ENCODE measurements at regions not wholly inside any gene's neighbourhood (a gene's known extent, or its start where the extent isn't known, plus 50 kb on each side); places are given as distances from the start of the nearest gene placed in this dataset.

GRCh38 chr2:43021791-43022509 lies 204.5 kb downstream of the ZFP36L2 start:
- Mint-ChIP-seq H3K4me1 (ENCODE audit: low read depth) (peaks cover 9% of the 10 kb centered on the region), H3K27me3 (ENCODE audit: low read depth) (no peaks in the 10 kb centered on the region), H3K27ac (ENCODE audit: unreplicated experiment) (no peak overlapping the region), H3K36me3 (ENCODE audit: low read depth) (peaks cover 5% of the 10 kb centered on the region), H3K9me3 (ENCODE audit: low read depth) (peaks cover 14% of the 10 kb centered on the region), H3K4me3 (ENCODE audit: unreplicated experiment) (no peak overlapping the region)
- peak; percentile 48 for TF ChIP-seq CTCF (IDR thresholded peaks at IDR 0.05)
- DNase-seq (ENCODE audit: low spot score): peak; percentile 63

DNA sequence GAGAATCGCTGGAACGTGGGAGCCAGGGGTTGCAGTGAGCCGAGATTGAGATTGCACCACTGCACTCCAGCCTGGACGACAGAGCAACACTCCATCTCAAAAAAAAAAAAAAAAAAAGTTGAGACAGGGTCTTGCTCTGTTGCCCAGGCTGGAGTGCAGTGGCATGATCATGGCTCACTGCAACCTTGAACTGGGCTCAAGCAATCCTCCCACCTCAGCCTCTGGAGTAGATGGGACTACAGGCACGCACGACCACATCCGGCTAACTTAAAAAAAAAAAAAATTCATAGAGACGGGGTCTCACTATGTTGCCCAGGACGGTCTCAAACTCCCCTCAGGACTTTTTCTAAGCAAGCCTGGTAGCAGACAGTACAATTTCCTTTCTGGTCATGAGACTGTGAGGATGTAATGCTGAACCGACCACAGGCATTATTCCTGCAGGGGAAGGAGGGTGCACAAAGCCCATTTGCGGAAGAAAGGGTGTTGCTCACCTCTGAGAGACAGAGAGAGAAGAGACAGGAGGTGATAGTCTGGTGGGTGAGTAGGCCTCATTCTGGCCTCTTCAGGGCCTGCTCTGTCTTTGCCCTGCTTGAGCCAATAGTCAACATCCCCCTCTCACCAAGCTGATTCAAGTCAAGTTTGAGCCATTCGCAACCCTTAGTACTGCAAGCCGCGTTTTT lies 205.3 kb downstream of the ZFP36L2 start:
- H3K27ac Mint-ChIP-seq (ENCODE audit: unreplicated experiment): no peak overlapping the region

GRCh38 chr2:43020296-43020695 lies 206.1 kb downstream of the ZFP36L2 start:
- no peak for TF ChIP-seq CTCF (IDR thresholded peaks at IDR 0.05)
- DNase-seq (ENCODE audit: low spot score): peak; percentile 6
- Mint-ChIP-seq H3K27ac (ENCODE audit: unreplicated experiment) (no peak overlapping the region), H3K4me3 (ENCODE audit: unreplicated experiment) (no peak overlapping the region), H3K9me3 (ENCODE audit: low read depth) (peaks cover 14% of the 10 kb centered on the region), H3K36me3 (ENCODE audit: low read depth) (peaks cover 5% of the 10 kb centered on the region), H3K27me3 (ENCODE audit: low read depth) (no peaks in the 10 kb centered on the region), H3K4me1 (ENCODE audit: low read depth) (peaks cover 9% of the 10 kb centered on the region)

More for the DNA sequence above, 205.3 kb downstream of the ZFP36L2 start:
- no peak for TF ChIP-seq CTCF (IDR thresholded peaks at IDR 0.05)
- Mint-ChIP-seq H3K4me3 (ENCODE audit: unreplicated experiment) (no peak overlapping the region), H3K9me3 (ENCODE audit: low read depth) (peaks cover 14% of the 10 kb centered on the region), H3K4me1 (ENCODE audit: low read depth) (peaks cover 9% of the 10 kb centered on the region), H3K27me3 (ENCODE audit: low read depth) (no peaks in the 10 kb centered on the region), H3K36me3 (ENCODE audit: low read depth) (peaks cover 5% of the 10 kb centered on the region)
- DNase-seq (ENCODE audit: low spot score): peak; percentile 12

DNA sequence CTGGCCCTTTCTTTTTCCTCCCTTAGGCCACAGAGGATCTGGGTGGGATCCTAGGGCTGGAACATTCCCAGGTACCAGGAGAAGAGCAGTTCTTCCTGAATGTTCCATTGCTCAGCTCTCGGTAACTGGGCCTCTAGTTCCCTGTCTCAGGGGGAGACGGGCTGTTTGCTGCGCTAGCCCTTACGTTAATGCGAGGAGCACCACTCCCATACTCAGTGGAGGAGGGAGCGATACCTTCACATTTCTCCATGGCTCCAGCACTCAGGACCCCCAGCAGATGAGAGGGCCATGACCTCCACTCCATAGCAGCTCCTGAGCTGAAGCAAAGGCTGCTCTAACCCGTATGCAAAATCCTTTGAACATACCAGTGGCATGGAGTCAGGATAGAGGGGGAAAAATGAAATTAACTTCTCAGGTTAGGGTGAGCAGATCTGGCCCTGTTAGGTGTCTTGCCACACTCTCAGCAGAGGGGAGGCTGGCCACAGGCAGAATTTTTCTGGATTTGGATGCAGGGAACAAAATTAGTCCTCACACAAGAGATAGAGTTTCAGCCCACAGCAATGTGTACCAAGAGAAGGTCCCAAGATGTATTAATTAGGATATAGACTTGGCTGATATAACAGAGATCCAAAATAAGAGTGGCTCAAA lies 206.7 kb downstream of the ZFP36L2 start:
- Mint-ChIP-seq H3K27ac (ENCODE audit: unreplicated experiment) (no peak overlapping the region), H3K4me3 (ENCODE audit: unreplicated experiment) (no peak overlapping the region), H3K9me3 (ENCODE audit: low read depth) (peaks cover 14% of the 10 kb centered on the region), H3K27me3 (ENCODE audit: low read depth) (no peaks in the 10 kb centered on the region), H3K36me3 (ENCODE audit: low read depth) (peaks cover 5% of the 10 kb centered on the region), H3K4me1 (ENCODE audit: low read depth) (peaks cover 4% of the 10 kb centered on the region)
- DNase-seq (ENCODE audit: low spot score): peak; percentile 27
- no peak for TF ChIP-seq CTCF (IDR thresholded peaks at IDR 0.05)

GRCh38 chr2:43019025-43019367 lies 207.4 kb downstream of the ZFP36L2 start:
- H3K36me3 Mint-ChIP-seq (ENCODE audit: low read depth): peaks cover 5% of the 10 kb centered on the region
- H3K9me3 Mint-ChIP-seq (ENCODE audit: low read depth): peaks cover 14% of the 10 kb centered on the region
- H3K27me3 Mint-ChIP-seq (ENCODE audit: low read depth): no peaks in the 10 kb centered on the region
- no peaks in the 10 kb centered on the region for H3K4me1 Mint-ChIP-seq (ENCODE audit: low read depth)
- TF ChIP-seq CTCF (IDR thresholded peaks at IDR 0.05): no peak
- no peak overlapping the region for H3K27ac Mint-ChIP-seq (ENCODE audit: unreplicated experiment)
- no peak for DNase-seq (ENCODE audit: low spot score)
- no peak overlapping the region for H3K4me3 Mint-ChIP-seq (ENCODE audit: unreplicated experiment)
